Activated T-cell treated with anti-CD3 and anti-CD28 coated beads for 24 hours (primary cell): ENCODE measurements at regions not wholly inside any gene's neighbourhood (a gene's known extent, or its start where the extent isn't known, plus 50 kb on each side); places are given as distances from the start of the nearest gene placed in this dataset.
"Not testable (repeated sequence)": the region's sequence is repeated elsewhere in the genome, so short reads cannot be mapped to it uniquely, and the experiment has no call there.

Experiments
- DNase-seq: peaks from one replicate; pipeline ENCODE4 v3.0.0-alpha.2; 2020; ENCODE audit warnings: low read depth

DNA sequence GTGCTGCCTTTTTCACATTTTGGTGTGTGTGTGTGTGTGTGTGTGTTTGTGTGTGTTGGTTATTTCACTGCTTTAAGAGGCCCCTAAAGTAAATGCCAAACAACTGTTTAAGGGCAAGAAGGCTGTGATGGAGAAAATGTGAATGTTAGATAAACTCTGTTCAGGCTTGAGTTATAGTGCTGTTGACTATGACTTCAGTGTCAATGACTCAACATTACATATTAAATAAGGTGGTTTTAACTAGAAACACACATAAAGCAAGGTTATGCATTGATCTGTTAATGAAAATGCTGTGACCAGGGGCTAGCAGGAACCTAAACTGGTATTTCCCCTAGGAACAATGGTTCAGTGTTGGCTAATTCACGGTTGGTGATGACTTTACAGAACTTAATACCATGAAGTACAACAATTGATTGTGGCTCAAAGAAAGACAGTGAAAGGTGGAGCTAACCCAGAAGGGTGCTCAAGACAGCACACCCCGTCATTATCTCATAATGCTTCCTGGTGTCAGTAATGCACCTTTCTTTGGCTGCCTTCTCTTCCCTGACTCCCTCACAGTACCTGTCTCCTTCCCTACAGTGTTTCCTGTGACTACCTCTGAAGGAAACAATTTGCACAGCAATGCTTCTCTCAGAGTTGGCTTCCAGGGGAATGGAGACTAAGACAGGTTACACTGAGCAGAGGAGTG, 116.1 kb downstream of the RIN2 start:
- DNase-seq: no peak

DNA sequence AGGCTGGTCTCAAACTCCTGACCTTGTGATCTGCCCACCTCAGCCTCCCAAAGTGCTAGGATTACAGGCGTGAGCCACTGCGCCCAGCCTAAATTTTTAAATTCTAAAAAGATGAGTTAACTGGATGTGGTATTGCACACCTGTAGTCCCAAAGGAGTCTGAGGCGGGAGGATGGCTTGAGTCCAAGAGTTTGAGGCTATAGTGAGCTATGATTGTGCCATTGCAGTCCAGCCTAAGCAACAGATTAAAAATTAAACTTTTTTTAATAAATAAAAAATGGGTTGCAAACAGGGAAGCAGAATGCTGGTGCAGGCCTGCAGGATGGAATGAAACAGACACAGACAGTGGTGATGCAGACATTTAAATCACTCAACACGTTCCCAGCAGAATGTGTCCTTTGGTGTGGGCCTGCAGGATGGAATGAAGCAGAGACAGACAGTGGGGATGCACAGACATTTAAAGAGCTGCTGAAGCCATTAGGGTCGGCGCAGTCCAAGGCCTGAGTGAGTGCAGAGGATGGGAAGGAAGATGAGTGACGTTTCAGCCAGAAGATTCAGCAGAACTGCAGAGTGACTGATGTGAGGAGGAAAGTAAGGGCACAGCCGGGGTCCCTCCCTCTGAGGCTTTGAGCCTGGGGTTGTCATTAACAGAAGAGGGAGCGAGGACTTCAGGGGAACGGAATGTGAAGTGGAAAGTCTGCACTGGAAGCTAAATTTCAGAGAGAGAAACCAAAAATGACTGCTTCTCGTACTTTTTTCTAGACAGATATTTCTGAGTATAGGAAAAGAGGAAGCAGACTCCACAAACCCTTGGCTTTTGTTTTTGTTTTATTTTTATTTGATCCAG, 117.5 kb downstream of the RIN2 start:
- no peak for DNase-seq

DNA sequence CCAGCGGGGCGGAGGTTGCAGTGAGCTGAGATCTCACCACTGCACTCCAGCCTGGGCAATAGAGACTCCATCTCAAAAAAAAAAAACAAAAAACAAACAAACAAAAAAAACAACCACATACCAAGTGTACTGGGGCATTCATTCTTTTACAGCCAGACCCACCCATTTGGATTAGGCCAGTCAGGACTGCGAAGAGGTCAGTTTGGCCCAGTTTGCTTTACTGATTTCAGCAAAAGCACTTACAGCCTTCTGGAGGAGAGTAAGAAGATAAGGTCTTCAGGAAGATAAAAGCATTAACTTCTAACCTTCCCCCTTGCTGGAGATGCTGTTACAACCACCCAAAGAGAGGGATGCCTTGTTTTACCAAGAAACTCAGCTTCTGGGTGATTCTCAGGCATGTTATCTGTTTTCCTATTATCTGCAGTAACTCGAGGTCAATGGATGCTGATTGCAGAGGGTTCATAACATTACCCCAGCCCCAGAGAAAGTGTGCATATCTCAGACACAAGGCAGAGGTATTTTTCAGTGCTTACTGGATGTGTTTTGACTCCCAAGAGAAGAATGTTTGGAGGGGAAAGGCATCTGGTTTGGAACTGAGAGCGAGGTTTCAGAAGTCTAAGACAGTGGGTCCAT, 118.9 kb downstream of the RIN2 start:
- no peak for DNase-seq

DNA sequence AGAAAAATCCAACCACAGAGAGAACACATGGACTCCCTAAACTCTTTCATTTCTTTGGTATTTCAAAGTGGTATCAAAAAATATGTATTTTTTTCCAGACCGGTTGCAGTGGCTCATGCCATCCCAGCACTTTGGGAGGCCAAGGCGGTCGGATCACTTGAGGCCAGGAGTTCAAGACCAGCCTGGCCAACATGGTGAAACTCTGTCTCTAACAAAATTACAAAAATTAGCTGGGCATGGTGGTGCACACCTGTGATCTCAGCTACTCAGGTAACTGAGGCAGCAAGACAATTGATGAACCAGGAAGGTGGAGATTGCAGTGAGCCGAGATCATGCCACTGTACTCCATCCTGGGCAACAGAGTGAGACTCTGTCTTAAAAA, 121.8 kb downstream of the RIN2 start:
- not testable (repeated sequence) for DNase-seq

DNA sequence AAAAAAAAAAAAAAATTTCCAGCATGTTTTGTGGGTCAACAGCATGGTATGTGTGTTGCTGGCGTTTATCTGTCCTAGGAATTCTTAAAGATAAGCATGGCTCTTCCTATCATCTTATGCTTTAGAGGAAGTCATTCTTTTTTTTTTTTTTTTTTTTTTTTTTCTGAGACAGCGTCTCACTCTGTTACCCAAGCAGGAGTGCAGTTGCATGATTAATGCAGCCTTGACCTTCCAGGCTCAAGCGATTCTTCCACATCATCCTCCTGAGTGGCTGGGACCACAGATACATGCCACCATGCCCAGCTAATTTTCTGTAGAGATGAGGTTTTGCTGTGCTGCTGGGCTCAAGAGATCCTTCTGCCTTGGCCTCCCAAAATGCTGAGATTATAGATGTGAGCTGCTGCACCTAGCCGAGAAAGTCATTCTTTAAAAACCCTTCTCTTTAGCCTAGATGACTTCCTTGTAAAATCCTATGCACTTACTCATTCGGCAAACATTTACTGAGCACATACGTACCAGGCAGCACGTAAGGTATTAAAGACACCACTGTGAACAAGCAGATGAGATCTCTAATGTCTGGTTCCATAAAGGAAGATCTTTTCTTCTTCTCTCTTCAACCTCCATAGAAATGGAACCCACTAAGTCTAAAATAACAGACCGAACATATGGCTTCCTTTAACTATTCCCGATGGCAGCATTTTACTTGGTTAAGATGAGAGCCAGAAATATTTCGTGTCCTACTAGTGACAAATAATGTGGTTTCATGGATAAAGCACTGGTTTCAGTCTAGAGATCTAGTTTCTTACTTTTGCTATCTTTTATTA, 122.4 kb downstream of the RIN2 start:
- no peak for DNase-seq

DNA sequence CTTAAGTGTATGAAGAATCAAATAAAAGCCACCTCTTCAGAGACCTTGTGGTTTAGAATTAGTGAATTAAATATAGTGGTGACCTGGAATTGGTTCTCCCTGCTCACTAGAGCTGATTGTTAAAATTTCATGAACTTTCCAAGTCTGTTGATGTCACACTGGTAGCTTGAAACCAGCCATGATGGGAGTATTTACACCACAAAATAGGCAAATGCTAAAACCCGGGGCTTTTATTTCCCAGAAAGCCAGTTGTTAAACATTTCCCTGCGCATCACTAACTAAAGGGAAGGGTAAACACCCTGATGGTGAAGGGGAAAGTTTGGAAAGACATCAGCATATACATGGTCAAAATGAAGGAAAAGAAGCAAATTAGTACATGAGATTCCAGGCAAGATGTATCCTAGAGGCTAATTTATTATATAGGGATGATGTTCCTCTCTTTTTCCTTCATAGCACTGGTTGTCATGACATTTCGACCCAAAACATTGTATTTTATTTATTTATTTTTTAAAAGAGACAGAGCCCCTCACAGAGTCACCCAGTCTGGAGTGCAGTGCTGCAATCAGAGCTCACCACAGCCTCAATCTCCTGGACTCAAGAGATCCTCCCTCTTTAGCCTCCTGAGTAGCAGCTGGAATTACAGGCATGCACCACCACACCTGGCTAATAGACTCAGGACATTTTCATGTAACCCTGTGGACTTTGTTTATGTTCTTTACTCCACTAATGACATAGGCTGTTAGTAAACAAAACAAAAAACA, 123.2 kb downstream of the RIN2 start:
- no peak for DNase-seq

DNA sequence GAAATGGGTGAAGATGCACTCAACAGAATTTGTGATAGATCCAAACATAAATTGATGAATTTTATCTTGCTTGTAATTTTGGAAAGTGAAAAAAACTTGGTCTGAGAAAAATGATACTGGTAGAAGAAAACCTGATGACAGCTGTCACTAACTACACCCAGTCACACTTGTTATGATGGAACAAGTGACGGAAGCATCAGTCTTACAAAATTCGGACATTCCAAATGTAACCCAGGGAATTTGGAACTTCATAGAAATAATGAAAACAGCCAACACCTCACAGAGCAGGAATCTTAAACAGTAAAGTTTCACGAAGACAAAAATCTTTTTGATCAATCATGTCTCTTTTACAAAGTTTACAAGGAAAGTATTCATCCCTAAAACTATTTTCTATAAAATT, 123.9 kb downstream of the RIN2 start:
- DNase-seq: no peak

DNA sequence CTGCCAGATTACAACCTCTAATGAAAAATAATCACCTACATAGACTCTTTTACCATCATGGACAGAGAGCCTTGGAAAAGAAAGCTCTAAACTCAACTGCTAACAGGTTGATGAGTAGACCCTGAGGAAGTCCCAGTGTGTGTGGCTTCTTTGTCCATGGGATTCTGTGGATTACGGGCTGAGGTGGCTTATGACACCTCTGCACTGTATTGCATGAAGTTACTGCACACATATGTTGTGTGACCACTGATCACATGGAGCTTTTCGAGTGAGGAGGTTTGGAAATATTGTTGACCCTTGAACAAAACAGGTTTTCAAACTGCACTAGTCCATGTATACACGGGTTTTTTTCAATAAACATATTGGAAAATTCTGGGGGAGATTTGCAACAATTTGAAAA, 124.4 kb downstream of the RIN2 start:
- DNase-seq: no peak

DNA sequence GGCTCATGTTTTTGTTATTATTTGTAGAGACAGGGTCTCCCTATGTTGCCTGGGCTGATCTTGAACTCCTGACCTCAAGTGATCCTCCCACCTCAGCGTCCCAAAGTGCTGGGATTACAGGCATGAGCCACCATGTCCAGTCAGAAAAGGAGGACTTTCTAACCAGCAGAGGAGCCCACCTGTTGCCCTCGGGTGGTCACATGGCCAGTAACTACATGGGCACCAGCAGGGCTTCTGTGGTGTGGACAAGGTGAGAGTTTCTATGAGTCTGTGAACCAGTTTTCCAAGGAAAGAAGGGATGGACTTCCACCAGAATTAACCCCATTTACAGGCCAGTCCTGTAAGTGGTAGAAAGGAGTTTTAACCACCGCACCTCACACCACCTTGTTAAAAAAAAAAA, 125.4 kb downstream of the RIN2 start:
- no peak for DNase-seq

DNA sequence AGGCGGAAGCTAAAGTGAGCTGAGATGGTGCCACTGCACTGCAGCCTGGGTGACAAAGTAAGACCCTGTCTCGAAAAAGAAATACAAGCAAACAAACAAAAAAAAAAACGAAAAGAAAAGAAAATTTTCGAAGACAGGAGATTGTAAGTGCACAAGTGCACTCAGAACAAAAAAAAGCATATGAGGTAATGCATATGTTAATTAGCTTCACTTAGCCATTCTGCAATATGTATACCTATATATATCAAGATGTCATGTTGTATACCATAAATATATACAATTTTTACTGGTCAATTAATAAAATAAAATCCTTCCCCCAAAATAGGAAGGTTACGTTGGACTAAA, 127.5 kb downstream of the RIN2 start:
- DNase-seq: no peak

DNA sequence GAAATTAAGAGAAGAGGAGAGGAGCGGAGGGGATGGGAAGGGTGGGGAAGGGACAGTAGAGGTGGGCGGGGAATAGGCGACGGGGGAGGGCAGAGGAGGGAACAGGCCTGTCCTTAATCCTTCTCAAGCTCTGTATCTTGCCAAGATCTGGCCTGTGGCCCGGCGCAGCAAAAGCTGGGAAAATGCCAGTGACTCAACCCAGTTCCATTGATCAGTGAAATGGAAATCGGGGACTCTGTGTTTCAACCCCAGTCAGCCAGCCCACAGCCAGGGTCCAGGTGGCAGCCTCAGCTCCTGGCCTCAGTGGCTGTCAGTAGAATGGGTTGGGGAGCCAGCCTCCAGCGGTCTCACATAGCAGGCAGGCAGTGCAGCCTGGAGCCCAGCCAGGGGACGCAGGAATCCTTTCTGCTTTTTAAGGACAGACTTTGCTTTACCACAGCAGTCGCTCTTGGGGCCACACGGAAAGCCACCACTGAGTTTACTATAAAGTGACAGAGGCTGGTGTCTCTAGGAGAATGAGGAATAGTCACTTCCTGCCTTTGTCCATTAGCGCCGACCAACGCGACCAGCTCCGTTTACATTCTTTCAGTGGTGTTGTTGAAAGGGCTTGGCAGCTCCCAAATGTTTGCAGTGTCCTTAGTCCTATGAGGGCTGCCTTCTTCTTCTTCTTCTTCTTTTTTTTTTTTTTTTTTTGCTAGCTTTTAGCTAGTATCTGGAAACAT, 128.0 kb downstream of the RIN2 start:
- no peak for DNase-seq

DNA sequence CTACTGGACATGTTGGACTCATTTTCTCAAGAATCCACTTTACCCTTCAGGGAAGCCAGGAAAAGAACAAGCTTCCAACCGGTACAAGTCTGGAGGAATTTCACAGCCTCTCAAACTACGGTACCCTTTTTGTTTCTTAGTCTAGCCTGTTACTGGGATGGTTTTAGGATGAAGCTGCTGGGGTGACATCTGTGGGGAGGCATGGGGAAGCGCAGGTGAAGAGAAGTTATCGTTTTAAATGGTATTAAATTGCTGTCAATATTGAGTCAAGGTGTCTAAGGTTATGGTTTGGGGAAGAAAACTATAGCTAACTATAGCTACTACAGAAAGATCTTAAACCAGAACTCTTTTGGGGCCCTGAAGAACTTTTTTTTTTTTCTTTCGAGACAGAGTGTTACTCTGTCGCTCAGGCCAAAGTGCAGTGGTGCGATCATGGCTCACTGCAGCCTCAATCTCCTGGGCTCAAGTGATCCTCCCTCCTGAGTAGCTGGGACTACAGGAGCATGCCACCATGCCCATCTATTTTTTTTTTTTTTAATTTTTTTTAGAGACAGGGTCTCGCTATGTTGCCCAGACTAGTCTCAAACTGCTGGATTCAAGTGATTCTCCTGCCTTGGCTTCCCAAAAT, 128.7 kb downstream of the RIN2 start:
- no peak for DNase-seq

DNA sequence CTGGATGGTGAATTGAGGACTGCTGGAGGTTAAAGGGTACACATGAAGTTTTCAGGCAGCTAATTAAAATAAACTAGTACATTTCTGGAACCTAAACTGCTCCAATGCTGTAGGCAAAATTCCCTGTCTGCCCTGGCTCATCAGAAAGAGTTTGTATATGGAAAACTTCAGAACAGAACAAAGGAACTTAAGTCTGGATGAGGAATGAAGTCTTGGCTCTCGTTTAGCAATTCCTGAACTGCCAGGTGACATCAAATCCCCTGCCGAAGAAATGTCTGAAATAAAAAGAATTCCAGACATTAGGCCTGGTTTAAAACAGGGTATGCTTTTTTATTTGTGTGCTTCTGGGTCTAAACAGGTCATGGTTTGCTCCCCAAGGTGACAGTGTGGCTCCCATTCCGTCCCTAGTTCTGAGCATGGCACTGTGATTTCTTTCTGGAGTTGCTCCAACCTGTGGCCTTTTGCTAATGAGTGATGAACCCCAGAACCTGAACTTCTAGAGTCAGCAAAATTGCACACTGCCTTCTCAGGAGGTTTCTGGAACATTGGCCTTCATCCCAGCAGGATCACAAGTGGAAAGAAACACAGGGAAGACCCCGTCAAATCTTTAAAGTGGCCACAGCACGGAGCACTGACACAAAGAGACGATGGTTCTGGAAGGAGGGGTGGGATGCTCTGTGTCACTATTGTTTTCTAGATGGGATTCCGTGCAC, 129.4 kb upstream of the NAA20 start:
- no peak for DNase-seq

DNA sequence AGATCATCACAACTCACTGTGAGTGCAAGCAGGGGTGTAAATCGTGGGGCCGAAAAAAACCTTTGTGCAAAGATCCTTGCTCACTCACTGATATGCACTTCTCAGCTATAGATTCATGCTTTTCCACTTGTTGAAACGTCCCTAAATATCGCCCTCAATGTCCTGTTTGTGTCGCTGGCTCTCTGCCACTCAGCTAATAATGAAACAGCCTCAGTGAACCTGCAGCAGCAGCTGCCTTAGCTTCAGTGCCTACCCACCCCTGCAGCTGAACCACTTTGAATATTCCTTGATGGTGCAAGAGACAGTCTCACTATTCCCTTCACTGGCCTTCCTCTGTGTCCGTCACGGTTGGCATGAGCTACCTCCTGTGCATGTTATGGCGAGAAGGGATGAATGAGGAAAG, 128.9 kb upstream of the NAA20 start:
- no peak for DNase-seq

DNA sequence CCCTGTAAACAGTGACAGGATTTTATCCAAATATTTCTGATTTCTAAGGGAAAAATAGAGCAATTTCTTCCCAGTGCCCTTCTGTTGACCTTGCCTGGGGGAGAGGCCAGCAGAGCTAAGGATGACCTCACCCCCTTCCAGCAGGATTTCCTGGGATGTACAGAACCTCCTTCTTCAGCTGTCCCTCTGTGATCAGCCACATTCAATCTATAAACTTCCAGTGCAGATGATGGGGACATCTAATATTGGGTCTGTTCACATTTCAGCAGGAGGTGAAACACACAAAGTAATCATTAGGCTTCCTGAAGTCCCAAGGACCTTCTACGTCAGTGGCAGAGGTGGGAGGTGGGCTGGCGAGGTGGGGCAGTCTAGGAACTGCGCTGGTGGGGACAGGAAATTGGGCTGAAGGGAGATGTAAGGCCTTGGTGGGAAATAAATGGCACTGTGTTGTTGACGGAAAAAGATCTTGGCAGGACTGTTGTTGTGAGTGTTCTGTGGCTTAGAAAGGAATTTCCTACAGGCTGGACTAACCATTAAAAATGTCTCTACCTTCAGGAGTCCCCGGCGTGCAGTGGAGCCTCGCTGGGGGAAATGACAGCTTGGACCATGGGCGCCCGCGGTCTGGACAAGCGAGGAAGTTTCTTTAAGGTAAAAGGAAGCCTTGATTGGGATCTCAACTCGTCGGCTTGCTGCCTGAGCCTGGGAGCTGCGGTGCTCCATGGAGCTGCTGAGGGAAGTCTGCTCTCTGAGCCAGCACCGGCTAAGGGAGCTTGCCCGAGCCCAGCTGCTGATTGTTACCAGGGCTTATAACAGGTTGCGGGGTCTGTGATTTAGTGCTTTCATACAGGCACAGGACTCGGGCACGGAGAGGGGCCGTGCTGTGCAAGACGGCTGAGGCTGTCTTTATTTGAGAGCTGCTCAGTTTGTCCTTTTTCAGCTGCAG, 127.9 kb upstream of the NAA20 start:
- no peak for DNase-seq

DNA sequence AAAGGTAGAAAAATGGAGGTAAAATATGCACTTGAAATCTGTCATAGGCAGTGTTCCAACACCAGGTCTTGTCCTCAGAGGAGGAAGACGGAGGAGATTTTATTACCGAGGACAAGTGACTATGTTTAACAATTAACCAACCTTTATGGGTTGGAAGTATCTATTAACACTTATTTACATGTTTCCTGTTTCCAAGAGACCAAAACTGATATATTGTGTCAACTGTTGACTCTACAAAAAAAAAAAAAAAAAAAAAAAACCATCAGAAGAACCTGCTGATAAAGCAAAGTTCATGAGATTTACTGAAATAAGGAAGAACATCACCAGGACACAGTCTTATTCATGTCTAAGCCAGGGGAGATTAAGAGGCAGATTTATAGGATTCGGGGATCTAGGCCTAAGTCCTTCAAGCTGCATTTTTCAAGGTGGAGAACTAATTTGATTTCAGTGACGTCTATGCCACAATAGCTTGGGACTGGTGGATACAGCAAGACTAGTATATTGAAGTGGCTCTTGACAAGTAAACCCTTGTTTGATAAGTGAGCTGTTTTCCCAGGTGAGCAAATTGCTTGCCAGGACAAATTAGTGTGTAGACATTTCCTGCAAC, 126.6 kb upstream of the NAA20 start:
- DNase-seq: no peak

DNA sequence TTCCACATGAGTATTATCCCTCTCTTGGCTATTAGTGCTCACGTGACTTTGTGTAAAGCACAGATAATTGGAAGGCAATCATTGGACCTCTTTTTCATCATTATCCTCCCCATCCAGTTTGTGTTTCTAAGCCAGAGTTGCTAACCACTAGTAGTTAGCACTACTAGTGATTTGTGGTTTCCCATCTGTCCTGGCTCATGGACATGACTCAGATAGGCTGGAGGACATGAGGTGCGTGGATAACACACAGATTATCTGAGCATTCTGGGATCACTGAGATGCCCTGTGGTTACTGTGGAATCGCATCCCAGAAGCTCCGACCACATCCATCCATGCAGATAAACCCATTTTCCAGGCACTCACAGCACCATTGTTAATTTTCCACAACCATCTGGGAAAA, 123.8 kb upstream of the NAA20 start:
- no peak for DNase-seq

DNA sequence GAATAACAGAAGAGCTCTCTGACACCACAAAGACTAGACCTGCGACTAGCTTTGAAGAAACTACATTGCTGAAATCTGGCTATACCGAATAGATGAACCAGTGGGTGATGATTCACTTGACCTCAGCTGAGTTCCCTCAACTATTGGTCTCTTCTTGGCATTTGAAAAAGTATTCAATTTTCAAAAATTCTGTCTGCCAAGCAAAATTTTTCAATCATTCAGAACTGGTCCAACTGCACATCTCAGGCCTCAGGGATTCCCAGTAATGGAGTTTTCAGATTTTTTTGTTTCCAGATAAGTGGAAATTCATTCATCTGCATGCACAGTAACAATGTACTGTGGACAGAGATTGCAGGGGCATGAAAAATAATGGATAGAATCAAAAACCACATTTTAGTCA, 121.4 kb upstream of the NAA20 start:
- DNase-seq: no peak
